ENCODE measurements at regions not wholly inside any gene's neighbourhood (a gene's known extent, or its start where the extent isn't known, plus 50 kb on each side); places are given as distances from the start of the nearest gene placed in this dataset.
"Not testable (repeated sequence)": the region's sequence is repeated elsewhere in the genome, so short reads cannot be mapped to it uniquely, and the experiment has no call there.

DNA sequence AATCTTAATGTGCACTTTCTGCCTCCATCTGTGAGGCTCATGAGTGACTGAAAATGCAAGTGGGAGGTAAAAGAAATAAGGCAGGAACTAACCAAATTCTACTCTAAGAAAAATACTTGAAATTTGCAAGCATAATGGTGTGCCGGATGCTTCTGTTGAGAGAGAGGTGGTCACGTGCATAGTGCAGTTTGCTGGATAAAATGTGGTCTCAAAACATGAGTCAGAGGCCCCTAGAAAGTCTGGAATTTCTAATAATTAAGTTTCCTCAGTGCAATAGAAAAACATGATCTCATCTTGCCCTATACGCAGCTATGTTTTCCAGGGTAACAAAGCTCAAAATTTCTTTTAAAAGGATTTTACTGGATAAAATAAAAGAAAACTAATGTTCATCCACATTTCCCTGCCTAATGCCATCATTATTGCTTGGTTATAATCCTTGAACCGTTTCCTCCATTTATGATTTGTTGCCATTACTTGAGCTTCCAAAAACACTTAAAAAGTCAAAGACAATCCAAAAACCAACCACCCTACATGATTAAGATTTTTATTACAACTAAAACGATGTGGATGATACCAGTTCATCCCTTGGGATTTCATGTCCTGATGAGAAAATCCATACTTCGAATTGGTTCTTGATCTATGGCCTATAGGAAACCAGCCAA lies 351.7 kb upstream of the ARID1B start:
- Histone ChIP-seq H3K9me3 (ENCODE audit: control insufficient read depth in 2 of 2, insufficient read depth in 1 of 2, low read depth in 1 of 2, low read length in 1 of 2) (peaks cover 0 to 3% of the 10 kb centered on the region in 2 donors), H3K27ac (ENCODE audit: low read depth in 2 of 2, low read length in 1 of 2) (no peak overlapping the region), H3K36me3 (ENCODE audit: control insufficient read depth in 2 of 2, insufficient read depth in 2 of 2, low read length in 1 of 2) (no peaks in the 10 kb centered on the region), H3K4me1 (ENCODE audit: control insufficient read depth in 2 of 2, insufficient read depth in 2 of 2, low read length in 1 of 2) (peaks cover 0 to 8% of the 10 kb centered on the region in 2 donors), H3K4me3 (ENCODE audit: low read depth in 1 of 2, low read length in 2 of 2) (no peak overlapping the region), H3K27me3 (ENCODE audit: control insufficient read depth in 1 of 2, insufficient read depth in 2 of 2, low read length in 2 of 2) (no peaks in the 10 kb centered on the region)
- 75 to 77% methylated on average over 6 of the region's 6 CpGs for WGBS, 2 donors

DNA sequence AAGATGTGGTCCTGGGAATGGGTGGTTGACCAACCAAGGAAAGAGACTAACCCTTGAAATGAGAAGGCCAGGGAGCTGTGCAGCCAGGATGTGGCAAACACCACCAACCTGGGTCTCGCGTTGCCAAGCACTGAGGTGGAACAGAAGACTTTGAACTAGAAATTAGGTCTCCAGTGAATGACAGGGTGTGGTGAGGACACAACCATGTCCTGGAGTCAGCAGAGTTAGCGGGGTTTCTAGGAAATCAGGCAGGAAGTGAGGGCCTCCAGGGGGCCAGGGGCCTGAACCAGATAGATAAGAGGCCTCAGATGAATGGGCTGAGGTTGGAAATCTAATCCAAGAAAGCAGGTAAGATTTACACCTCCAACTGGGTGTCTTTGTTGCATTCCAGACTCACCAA lies 353.3 kb upstream of the ARID1B start:
- Histone ChIP-seq H3K36me3 (ENCODE audit: control insufficient read depth in 2 of 2, insufficient read depth in 2 of 2, low read length in 1 of 2) (no peaks in the 10 kb centered on the region), H3K27me3 (ENCODE audit: control insufficient read depth in 1 of 2, insufficient read depth in 2 of 2, low read length in 2 of 2) (no peaks in the 10 kb centered on the region), H3K27ac (ENCODE audit: low read depth in 2 of 2, low read length in 1 of 2) (no peak overlapping the region), H3K4me3 (ENCODE audit: low read depth in 1 of 2, low read length in 2 of 2) (no peak overlapping the region), H3K4me1 (ENCODE audit: control insufficient read depth in 2 of 2, insufficient read depth in 2 of 2, low read length in 1 of 2) (peaks cover 0 to 8% of the 10 kb centered on the region in 2 donors), H3K9me3 (ENCODE audit: control insufficient read depth in 2 of 2, insufficient read depth in 1 of 2, low read depth in 1 of 2, low read length in 1 of 2) (peaks cover 0 to 3% of the 10 kb centered on the region in 2 donors)
- 72 to 73% methylated on average over 3 of the region's 3 CpGs for WGBS, 2 donors

GRCh38 chr6:156423075-156423474 lies 354.1 kb upstream of the ARID1B start:
- WGBS, 2 donors, result 83 to 84% methylated on average over 6 of the region's 6 CpGs

GRCh38 chr6:156421933-156422332 lies 355.2 kb upstream of the ARID1B start:
- Histone ChIP-seq H3K27ac (ENCODE audit: low read depth in 2 of 2, low read length in 1 of 2) (no peak overlapping the region), H3K4me3 (ENCODE audit: low read depth in 1 of 2, low read length in 2 of 2) (no peak overlapping the region), H3K36me3 (ENCODE audit: control insufficient read depth in 2 of 2, insufficient read depth in 2 of 2, low read length in 1 of 2) (no peaks in the 10 kb centered on the region), H3K9me3 (ENCODE audit: control insufficient read depth in 2 of 2, insufficient read depth in 1 of 2, low read depth in 1 of 2, low read length in 1 of 2) (peaks cover 0 to 3% of the 10 kb centered on the region in 2 donors), H3K27me3 (ENCODE audit: control insufficient read depth in 1 of 2, insufficient read depth in 2 of 2, low read length in 2 of 2) (no peaks in the 10 kb centered on the region), H3K4me1 (ENCODE audit: control insufficient read depth in 2 of 2, insufficient read depth in 2 of 2, low read length in 1 of 2) (peaks cover 0 to 3% of the 10 kb centered on the region in 2 donors)
- 75 to 82% methylated on average over 2 of the region's 2 CpGs for WGBS, 2 donors

More at GRCh38 chr6:156423075-156423474, 354.1 kb upstream of the ARID1B start:
- Histone ChIP-seq H3K9me3 (ENCODE audit: control insufficient read depth in 2 of 2, insufficient read depth in 1 of 2, low read depth in 1 of 2, low read length in 1 of 2) (peaks cover 0 to 3% of the 10 kb centered on the region in 2 donors), H3K4me1 (ENCODE audit: control insufficient read depth in 2 of 2, insufficient read depth in 2 of 2, low read length in 1 of 2) (peaks cover 0 to 8% of the 10 kb centered on the region in 2 donors), H3K4me3 (ENCODE audit: low read depth in 1 of 2, low read length in 2 of 2) (no peak overlapping the region), H3K27me3 (ENCODE audit: control insufficient read depth in 1 of 2, insufficient read depth in 2 of 2, low read length in 2 of 2) (no peaks in the 10 kb centered on the region), H3K27ac (ENCODE audit: low read depth in 2 of 2, low read length in 1 of 2) (no peak overlapping the region), H3K36me3 (ENCODE audit: control insufficient read depth in 2 of 2, insufficient read depth in 2 of 2, low read length in 1 of 2) (no peaks in the 10 kb centered on the region)

DNA sequence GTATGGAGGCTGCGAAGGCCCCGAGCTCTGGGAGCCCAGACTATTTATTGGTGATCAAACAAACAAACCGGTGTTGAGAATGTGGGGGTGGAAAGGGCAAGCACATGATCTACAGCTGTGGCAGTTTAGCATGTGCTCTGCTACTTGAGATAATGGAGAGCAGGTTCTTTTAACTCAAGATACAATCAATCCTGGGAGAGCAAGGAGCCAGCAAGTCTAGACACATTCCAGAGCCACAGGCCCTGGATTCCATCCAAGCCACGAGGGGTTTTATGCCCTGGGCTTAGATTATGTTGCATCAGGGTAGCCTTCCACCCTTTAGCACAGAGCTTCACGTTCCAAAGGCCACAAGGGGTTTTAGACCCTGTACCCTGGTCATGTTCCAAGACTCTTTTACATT lies 355.9 kb upstream of the ARID1B start:
- H3K4me3 ChIP-seq (ENCODE audit: low read depth in 1 of 2, low read length in 2 of 2); H3K9me3 ChIP-seq (ENCODE audit: control insufficient read depth in 2 of 2, insufficient read depth in 1 of 2, low read depth in 1 of 2, low read length in 1 of 2); H3K27me3 ChIP-seq (ENCODE audit: control insufficient read depth in 1 of 2, insufficient read depth in 2 of 2, low read length in 2 of 2); H3K36me3 ChIP-seq (ENCODE audit: control insufficient read depth in 2 of 2, insufficient read depth in 2 of 2, low read length in 1 of 2); H3K4me1 ChIP-seq (ENCODE audit: control insufficient read depth in 2 of 2, insufficient read depth in 2 of 2, low read length in 1 of 2); H3K27ac ChIP-seq (ENCODE audit: low read depth in 2 of 2, low read length in 1 of 2): not testable (repeated sequence)
- WGBS, 2 donors, result 64 to 67% methylated on average over 5 of the region's 5 CpGs

GRCh38 chr6:156420172-156420993 lies 356.8 kb upstream of the ARID1B start:
- Histone ChIP-seq H3K27me3 (ENCODE audit: control insufficient read depth in 1 of 2, insufficient read depth in 2 of 2, low read length in 2 of 2) (no peaks in the 10 kb centered on the region), H3K36me3 (ENCODE audit: control insufficient read depth in 2 of 2, insufficient read depth in 2 of 2, low read length in 1 of 2) (no peaks in the 10 kb centered on the region), H3K27ac (ENCODE audit: low read depth in 2 of 2, low read length in 1 of 2) (no peak overlapping the region), H3K4me1 (ENCODE audit: control insufficient read depth in 2 of 2, insufficient read depth in 2 of 2, low read length in 1 of 2) (peaks cover 0 to 2% of the 10 kb centered on the region in 2 donors), H3K4me3 (ENCODE audit: low read depth in 1 of 2, low read length in 2 of 2) (no peak overlapping the region), H3K9me3 (ENCODE audit: control insufficient read depth in 2 of 2, insufficient read depth in 1 of 2, low read depth in 1 of 2, low read length in 1 of 2) (peaks cover 0 to 3% of the 10 kb centered on the region in 2 donors)
- WGBS, 2 donors, result 79 to 89% methylated on average over 5 of the region's 5 CpGs

DNA sequence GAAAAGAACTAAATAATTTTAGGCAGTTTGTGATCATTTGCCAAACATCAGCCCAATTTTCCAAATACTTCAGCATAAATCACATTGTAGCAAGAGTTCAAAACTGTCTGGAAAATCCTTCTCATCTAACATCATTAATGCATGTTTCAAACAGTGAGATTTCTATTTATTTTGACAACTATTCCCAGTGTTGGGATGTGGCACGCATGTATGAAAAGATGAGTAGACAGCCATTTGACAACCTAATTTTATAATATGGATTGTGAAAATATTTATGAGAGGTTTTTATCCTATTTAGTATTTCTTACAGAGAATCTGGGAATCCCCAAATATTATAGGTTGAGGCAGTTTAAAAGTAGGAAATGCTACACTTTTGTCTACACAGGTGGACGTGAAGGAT lies 357.6 kb upstream of the ARID1B start:
- Histone ChIP-seq H3K9me3 (ENCODE audit: control insufficient read depth in 2 of 2, insufficient read depth in 1 of 2, low read depth in 1 of 2, low read length in 1 of 2) (peaks cover 0 to 3% of the 10 kb centered on the region in 2 donors), H3K36me3 (ENCODE audit: control insufficient read depth in 2 of 2, insufficient read depth in 2 of 2, low read length in 1 of 2) (no peaks in the 10 kb centered on the region), H3K27ac (ENCODE audit: low read depth in 2 of 2, low read length in 1 of 2) (no peak overlapping the region), H3K4me3 (ENCODE audit: low read depth in 1 of 2, low read length in 2 of 2) (no peak overlapping the region), H3K4me1 (ENCODE audit: control insufficient read depth in 2 of 2, insufficient read depth in 2 of 2, low read length in 1 of 2) (peaks cover 0 to 2% of the 10 kb centered on the region in 2 donors), H3K27me3 (ENCODE audit: control insufficient read depth in 1 of 2, insufficient read depth in 2 of 2, low read length in 2 of 2) (no peaks in the 10 kb centered on the region)
- 74 to 76% methylated on average over 2 of the region's 2 CpGs for WGBS, 2 donors

GRCh38 chr6:156418253-156418652 lies 358.9 kb upstream of the ARID1B start:
- Histone ChIP-seq H3K9me3 (ENCODE audit: control insufficient read depth in 2 of 2, insufficient read depth in 1 of 2, low read depth in 1 of 2, low read length in 1 of 2) (peaks cover 0 to 3% of the 10 kb centered on the region in 2 donors), H3K36me3 (ENCODE audit: control insufficient read depth in 2 of 2, insufficient read depth in 2 of 2, low read length in 1 of 2) (no peaks in the 10 kb centered on the region), H3K4me3 (ENCODE audit: low read depth in 1 of 2, low read length in 2 of 2) (no peak overlapping the region), H3K4me1 (ENCODE audit: control insufficient read depth in 2 of 2, insufficient read depth in 2 of 2, low read length in 1 of 2) (no peaks in the 10 kb centered on the region), H3K27ac (ENCODE audit: low read depth in 2 of 2, low read length in 1 of 2) (no peak overlapping the region), H3K27me3 (ENCODE audit: control insufficient read depth in 1 of 2, insufficient read depth in 2 of 2, low read length in 2 of 2) (no peaks in the 10 kb centered on the region)
- 91 to 94% methylated on average over 1 of the region's 1 CpG for WGBS, 2 donors

DNA sequence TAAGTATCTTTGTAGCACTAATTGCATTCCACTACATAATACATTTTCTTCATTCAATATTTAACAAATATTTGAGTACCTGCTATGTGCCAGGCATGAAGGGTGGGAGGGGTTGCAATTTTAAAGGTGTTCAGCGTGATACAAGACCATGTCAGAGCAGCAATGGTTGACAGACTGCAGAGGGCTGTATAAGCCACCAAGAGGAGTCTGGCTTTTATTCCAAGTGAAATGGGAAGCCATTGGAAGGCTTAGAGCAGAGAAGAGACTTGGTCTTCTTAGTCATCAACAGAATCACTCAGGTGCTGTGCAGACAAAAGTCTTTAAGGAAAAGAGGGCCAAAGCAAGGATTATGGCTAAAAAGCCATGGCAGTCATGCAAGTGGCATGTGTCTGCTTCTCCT lies 360.8 kb upstream of the ARID1B start:
- Histone ChIP-seq H3K36me3 (ENCODE audit: control insufficient read depth in 2 of 2, insufficient read depth in 2 of 2, low read length in 1 of 2) (no peaks in the 10 kb centered on the region), H3K27me3 (ENCODE audit: control insufficient read depth in 1 of 2, insufficient read depth in 2 of 2, low read length in 2 of 2) (no peaks in the 10 kb centered on the region), H3K4me3 (ENCODE audit: low read depth in 1 of 2, low read length in 2 of 2) (no peak overlapping the region), H3K4me1 (ENCODE audit: control insufficient read depth in 2 of 2, insufficient read depth in 2 of 2, low read length in 1 of 2) (no peaks in the 10 kb centered on the region), H3K27ac (ENCODE audit: low read depth in 2 of 2, low read length in 1 of 2) (no peak overlapping the region), H3K9me3 (ENCODE audit: control insufficient read depth in 2 of 2, insufficient read depth in 1 of 2, low read depth in 1 of 2, low read length in 1 of 2) (no peaks in the 10 kb centered on the region)
- 88 to 94% methylated on average over 1 of the region's 1 CpG for WGBS, 2 donors
